DMS114 treated with DMSO at 0.1 percent for 48 hours (cell line): ENCODE measurements at regions not wholly inside any gene's neighbourhood (a gene's known extent, or its start where the extent isn't known, plus 50 kb on each side); places are given as distances from the start of the nearest gene placed in this dataset.
"Not testable (repeated sequence)": the region's sequence is repeated elsewhere in the genome, so short reads cannot be mapped to it uniquely, and the experiment has no call there.

Experiments used
- DNase-seq: peaks from one replicate; lab custom pipeline; 2025; ENCODE audit not compliant: unreplicated experiment; lab: John Stamatoyannopoulos, UW

GRCh38 chr4:12399781-12400180 is 971.1 kb upstream of the HS3ST1 start:
- no peak for DNase-seq

GRCh38 chr4:12393631-12394262 is 965.1 kb upstream of the HS3ST1 start:
- no peak for DNase-seq

GRCh38 chr4:12389604-12390003 is 960.9 kb upstream of the HS3ST1 start:
- DNase-seq, result no peak

- DNase-seq, result no peak
Observed at GRCh38 chr4:12382567-12382966, 953.9 kb upstream of the HS3ST1 start.

- DNase-seq, result no peak
Observed at GRCh38 chr4:12379191-12379590, 950.5 kb upstream of the HS3ST1 start.

GRCh38 chr4:12375805-12376204 is 947.1 kb upstream of the HS3ST1 start:
- no peak for DNase-seq

- not testable (repeated sequence) for DNase-seq
Observed at GRCh38 chr4:12365869-12366268, 937.2 kb upstream of the HS3ST1 start.

GRCh38 chr4:12360391-12360790 is 931.7 kb upstream of the HS3ST1 start:
- no peak for DNase-seq

- DNase-seq, result no peak
Observed at GRCh38 chr4:12359420-12359819, 930.7 kb upstream of the HS3ST1 start.

- not testable (repeated sequence) for DNase-seq
Observed at GRCh38 chr4:12333083-12333482, 904.4 kb upstream of the HS3ST1 start.

GRCh38 chr4:12324965-12325364 is 896.3 kb upstream of the HS3ST1 start:
- no peak for DNase-seq

GRCh38 chr4:12319765-12320164 is 891.1 kb upstream of the HS3ST1 start:
- no peak for DNase-seq

GRCh38 chr4:12304905-12305304 is 876.2 kb upstream of the HS3ST1 start:
- DNase-seq, result no peak

- no peak for DNase-seq
Observed at GRCh38 chr4:12296366-12296765, 867.7 kb upstream of the HS3ST1 start.

GRCh38 chr4:12293906-12294525 is 865.3 kb upstream of the HS3ST1 start:
- no peak for DNase-seq

GRCh38 chr4:12286351-12286750 is 857.7 kb upstream of the HS3ST1 start:
- no peak for DNase-seq

- no peak for DNase-seq
Observed at GRCh38 chr4:12270546-12270945, 841.9 kb upstream of the HS3ST1 start.

- no peak for DNase-seq
Observed at GRCh38 chr4:12265554-12265953, 836.9 kb upstream of the HS3ST1 start.

- no peak for DNase-seq
Observed at GRCh38 chr4:12260453-12260852, 831.8 kb upstream of the HS3ST1 start.

- DNase-seq, result no peak
Observed at GRCh38 chr4:12244973-12245372, 816.3 kb upstream of the HS3ST1 start.

GRCh38 chr4:12242354-12242753 is 813.7 kb upstream of the HS3ST1 start:
- no peak for DNase-seq

- no peak for DNase-seq
Observed at GRCh38 chr4:12239897-12240636, 811.4 kb upstream of the HS3ST1 start.
